Kidney (tissue), 13 donors: ENCODE measurements at regions not wholly inside any gene's neighbourhood (a gene's known extent, or its start where the extent isn't known, plus 50 kb on each side); places are given as distances from the start of the nearest gene placed in this dataset.
A peak's percentile ranks its signal among the peaks of the same experiment; 100 is the strongest.

Experiments used
- DNase-seq, 5 donors: peaks; one replicate each; pipeline ENCODE4 v3.0.0-alpha.2; 2013 to 2020
- FAIRE-seq: peaks from 2 replicates; lab custom pipeline; 2012; peaks lifted over from hg19 to GRCh38; lab: Jason Lieb, UNC
- H3K27ac ChIP-seq, 2 donors: one replicate each; pipeline ENCODE4 v1.7.0; 2013; ENCODE audit warnings: low read depth in 2 of 2, low read length in 2 of 2, inconsistent platforms in 1 of 2
- H3K27me3 ChIP-seq: one replicate; pipeline ENCODE4 v1.7.1; 2013; ENCODE audit warnings: low read length, inconsistent platforms; ENCODE audit not compliant: control insufficient read depth, insufficient read depth
- H3K36me3 ChIP-seq, 3 donors: one replicate each; pipeline versions ENCODE4 v1.7.0 to v1.7.1; 2013; ENCODE audit warnings: low read length in 3 of 3, control low read depth in 1 of 3, inconsistent platforms in 1 of 3; ENCODE audit not compliant: insufficient read depth in 3 of 3, control insufficient read depth in 2 of 3
- H3K4me1 ChIP-seq, 3 donors: one replicate each; pipeline versions ENCODE4 v1.7.0 to v1.7.1; 2013; ENCODE audit warnings: low read length in 3 of 3, inconsistent platforms in 1 of 3, low read depth in 1 of 3; ENCODE audit not compliant: control insufficient read depth in 2 of 3, insufficient read depth in 2 of 3
- H3K4me3 ChIP-seq, 3 donors: one replicate each; pipeline versions ENCODE4 v1.7.0 to v1.8.1; 2013; ENCODE audit warnings: low read length in 3 of 3, control low read depth in 1 of 3, inconsistent platforms in 1 of 3
- H3K9ac ChIP-seq, 3 donors: one replicate each; pipeline versions ENCODE4 v1.7.0 to v1.7.1; 2013; ENCODE audit warnings: low read length in 3 of 3, control low read depth in 1 of 3, inconsistent platforms in 1 of 3
- H3K9me3 ChIP-seq, 3 donors: one replicate each; pipeline versions ENCODE4 v1.7.0 to v1.7.1; 2013; ENCODE audit warnings: low read length in 3 of 3, control low read depth in 1 of 3, inconsistent platforms in 1 of 3; ENCODE audit not compliant: control insufficient read depth in 2 of 3, insufficient read depth in 1 of 3
- intact Hi-C: fragments of 100-400 bp; cut with DNase I; formaldehyde crosslinking; loops from one replicate; pipeline ENCODE4 v1.11.1; 2022
- TF ChIP-seq, protein P1 (sequence below): IDR thresholded peaks from 3 replicates; pipeline ENCODE4 v1.5.1; 2012; ENCODE audit warnings: mild to moderate bottlenecking, moderate library complexity, borderline replicate concordance; ENCODE audit not compliant: insufficient read depth; ENCODE audit errors: extremely low read depth
- donor health status: control.
- donor health status: control.
- donor health status: control.
- donor health status: control.
- donor health status: control.
- donor health status: DM: yes; HTN: yes; CAD: no.
- donor health status: Normal renal cell carcinoma (clear cell type).

DNA sequence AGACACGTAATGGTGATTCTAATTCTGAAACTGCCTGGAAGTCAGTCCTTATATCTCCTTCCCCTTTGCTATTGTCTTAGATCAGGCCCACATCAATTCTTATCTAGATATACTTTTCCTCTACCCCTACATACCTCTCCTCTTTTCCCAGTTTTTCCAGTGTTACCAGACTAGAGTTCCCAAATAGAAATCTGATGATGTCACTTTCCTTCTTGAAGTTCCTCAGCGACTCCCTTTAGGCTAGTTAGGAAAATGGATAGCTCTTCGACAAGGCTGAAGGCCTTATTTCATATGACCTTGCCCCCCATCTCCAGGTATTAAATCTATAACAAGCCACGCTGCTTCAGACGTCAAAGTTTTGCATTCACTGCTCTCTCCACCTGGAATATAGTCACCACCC lies 201.1 kb upstream of the ATP2B1 start:
- Histone ChIP-seq H3K36me3 (no peaks in the 10 kb centered on the region), H3K4me3 (no peak overlapping the region), H3K27me3 (no peaks in the 10 kb centered on the region), H3K27ac (no peak overlapping the region), H3K9me3 (no peaks in the 10 kb centered on the region), H3K4me1 (no peaks in the 10 kb centered on the region), H3K9ac (no peak overlapping the region)
- intact Hi-C loops = no loop called here
- DNase-seq = no peak
- FAIRE-seq = no peak
- TF ChIP-seq, protein P1, sequence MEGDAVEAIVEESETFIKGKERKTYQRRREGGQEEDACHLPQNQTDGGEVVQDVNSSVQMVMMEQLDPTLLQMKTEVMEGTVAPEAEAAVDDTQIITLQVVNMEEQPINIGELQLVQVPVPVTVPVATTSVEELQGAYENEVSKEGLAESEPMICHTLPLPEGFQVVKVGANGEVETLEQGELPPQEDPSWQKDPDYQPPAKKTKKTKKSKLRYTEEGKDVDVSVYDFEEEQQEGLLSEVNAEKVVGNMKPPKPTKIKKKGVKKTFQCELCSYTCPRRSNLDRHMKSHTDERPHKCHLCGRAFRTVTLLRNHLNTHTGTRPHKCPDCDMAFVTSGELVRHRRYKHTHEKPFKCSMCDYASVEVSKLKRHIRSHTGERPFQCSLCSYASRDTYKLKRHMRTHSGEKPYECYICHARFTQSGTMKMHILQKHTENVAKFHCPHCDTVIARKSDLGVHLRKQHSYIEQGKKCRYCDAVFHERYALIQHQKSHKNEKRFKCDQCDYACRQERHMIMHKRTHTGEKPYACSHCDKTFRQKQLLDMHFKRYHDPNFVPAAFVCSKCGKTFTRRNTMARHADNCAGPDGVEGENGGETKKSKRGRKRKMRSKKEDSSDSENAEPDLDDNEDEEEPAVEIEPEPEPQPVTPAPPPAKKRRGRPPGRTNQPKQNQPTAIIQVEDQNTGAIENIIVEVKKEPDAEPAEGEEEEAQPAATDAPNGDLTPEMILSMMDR = no peak

DNA sequence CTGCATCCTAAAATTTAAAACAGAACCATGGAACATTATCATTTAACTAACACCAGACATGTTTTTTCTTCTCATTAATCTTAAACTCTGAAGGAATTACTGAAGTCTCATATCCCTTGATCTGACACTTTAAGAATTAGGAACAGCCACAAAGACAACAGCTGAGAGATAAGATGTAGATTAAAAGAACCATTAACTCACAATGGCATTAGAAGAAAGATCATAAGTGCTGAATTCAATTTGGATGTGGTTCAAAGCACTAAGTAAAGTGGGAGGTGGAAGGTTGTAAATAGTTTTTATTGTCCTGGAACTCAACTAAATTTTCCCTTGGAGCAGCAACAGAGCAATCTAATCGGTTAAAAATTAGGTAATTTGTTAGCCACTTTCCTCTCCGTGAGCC lies 199.0 kb upstream of the ATP2B1 start:
- no peaks in the 10 kb centered on the region for H3K4me1 ChIP-seq
- H3K27ac ChIP-seq = no peak overlapping the region
- no peak overlapping the region for H3K9ac ChIP-seq
- intact Hi-C loops = no loop called here
- no peaks in the 10 kb centered on the region for H3K36me3 ChIP-seq
- FAIRE-seq (no peak), DNase-seq (peak in 2 of 5 donors; percentile 24 to 66)
- TF ChIP-seq, protein P1 = no peak
- H3K9me3 ChIP-seq = no peaks in the 10 kb centered on the region
- no peak overlapping the region for H3K4me3 ChIP-seq
- H3K27me3 ChIP-seq = no peaks in the 10 kb centered on the region

DNA sequence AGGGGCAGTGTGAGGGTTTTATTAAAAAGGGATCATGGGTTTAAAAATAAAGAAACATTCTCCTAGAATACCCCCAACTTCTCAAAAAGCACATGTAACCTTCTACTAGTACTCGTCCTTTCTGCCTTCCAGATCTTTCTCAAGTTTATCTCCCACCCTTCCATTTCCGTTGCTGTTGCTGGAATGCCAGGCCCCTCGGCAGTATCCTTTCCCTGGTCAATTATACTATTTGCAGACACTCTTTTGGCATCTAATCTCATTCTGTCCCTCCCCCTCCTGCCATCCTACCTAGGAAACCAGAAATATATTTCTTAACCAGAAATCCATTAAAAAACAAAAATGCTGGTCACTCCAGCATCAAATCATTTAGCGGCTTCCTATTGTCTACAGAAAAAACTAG lies 198.2 kb upstream of the ATP2B1 start:
- Histone ChIP-seq H3K9ac (no peak overlapping the region), H3K36me3 (no peaks in the 10 kb centered on the region), H3K9me3 (no peaks in the 10 kb centered on the region), H3K27ac (no peak overlapping the region), H3K4me1 (no peaks in the 10 kb centered on the region), H3K27me3 (no peaks in the 10 kb centered on the region), H3K4me3 (no peak overlapping the region)
- TF ChIP-seq, protein P1 = no peak
- DNase-seq = no peak
- intact Hi-C loops = no loop called here
- FAIRE-seq = no peak

DNA sequence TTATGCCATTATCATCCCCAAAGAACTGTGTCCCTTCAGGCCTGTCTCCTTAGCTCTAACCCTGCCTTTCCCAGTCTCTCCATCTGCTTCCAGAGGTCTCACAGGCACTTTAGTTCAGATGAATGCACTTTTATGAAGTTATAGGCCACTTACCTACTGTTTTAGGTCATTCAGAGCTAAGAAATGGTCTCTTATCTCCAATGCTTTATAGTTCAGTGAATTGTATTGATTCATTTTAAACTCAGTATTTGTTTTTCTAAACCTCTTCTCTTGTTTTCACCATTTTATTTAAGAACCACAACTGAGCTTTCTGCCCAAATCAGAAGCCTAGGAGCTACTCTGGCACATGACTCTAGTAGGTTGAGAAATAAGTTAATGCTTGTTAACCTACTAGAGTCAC lies 197.5 kb upstream of the ATP2B1 start:
- TF ChIP-seq, protein P1 = no peak
- Histone ChIP-seq H3K4me3 (no peak overlapping the region), H3K27me3 (no peaks in the 10 kb centered on the region), H3K36me3 (no peaks in the 10 kb centered on the region), H3K9ac (no peak overlapping the region), H3K4me1 (no peaks in the 10 kb centered on the region), H3K27ac (no peak overlapping the region), H3K9me3 (no peaks in the 10 kb centered on the region)
- intact Hi-C loops = no loop called here
- DNase-seq (no peak), FAIRE-seq (no peak)
